ENCODE measurements at regions not wholly inside any gene's neighbourhood (a gene's known extent, or its start where the extent isn't known, plus 50 kb on each side); places are given as distances from the start of the nearest gene placed in this dataset.

GRCh38 chr9:30900706-30901105 is 1483.7 kb upstream of the ACO1 start:
- no peak overlapping the region for H3K27ac ChIP-seq (ENCODE audit: insufficient read depth, low read depth, low read length)
- DNase-seq (ENCODE audit: low read depth, low spot score) (no peak), FAIRE-seq (no peak)
- H3K27me3 ChIP-seq (ENCODE audit: control insufficient read depth in 2 of 2, insufficient read depth in 2 of 2, low read length in 2 of 2): no peaks in the 10 kb centered on the region
- H2AFZ ChIP-seq (ENCODE audit: low read depth, low read length): no peak overlapping the region
- no peak overlapping the region for H3K4me3 ChIP-seq (replicated peaks in 1 of 3; ENCODE audit: insufficient read depth in 1 of 3, low read depth in 1 of 3, low read length in 3 of 3)
- no TSS peak for BruUV-seq (replicated peaks)
- TF ChIP-seq CTCF (IDR thresholded peaks at IDR 0.05; ENCODE audit: extremely low read depth in 1 of 2, insufficient read depth in 1 of 2, low read depth in 1 of 2, low read length in 2 of 2): no peak
- TF ChIP-seq MAX (IDR thresholded peaks at IDR 0.05; ENCODE audit: insufficient read depth, insufficient read length): no peak
- TF ChIP-seq EZH2 (IDR thresholded peaks at IDR 0.05; ENCODE audit: borderline replicate concordance, low read depth, low read length, severe bottlenecking): no peak
- no peak for TF ChIP-seq POLR2A (IDR thresholded peaks at IDR 0.05; ENCODE audit: low read depth, low read length)
- TF ChIP-seq POLR2AphosphoS5 (IDR thresholded peaks at IDR 0.05; ENCODE audit: insufficient read depth, low read depth, low read length): no peak
- no peak for TF ChIP-seq GATA2 (IDR thresholded peaks at IDR 0.05; ENCODE audit: insufficient read depth, insufficient read length, low read depth, low read length)
- no peak for TF ChIP-seq FOS (IDR thresholded peaks at IDR 0.05; ENCODE audit: borderline replicate concordance, insufficient read depth, low read length)
- TF ChIP-seq MYC (IDR thresholded peaks at IDR 0.05; ENCODE audit: low read depth, low read length): no peak
- no peak for TF ChIP-seq JUN (IDR thresholded peaks at IDR 0.05; ENCODE audit: borderline replicate concordance, insufficient read depth, insufficient read length, low read depth)
- no peak overlapping the region for H3K4me2 ChIP-seq (ENCODE audit: insufficient read depth, low read length)
- intact Hi-C loops (cut with micrococcal nuclease) (no loop called here), dilution Hi-C loops (cut with MboI; ENCODE audit: extremely low pct_ligation_motif_present, low sequenced_read_pairs) (no loop called here)
- no peaks in the 10 kb centered on the region for H3K36me3 ChIP-seq (ENCODE audit: control insufficient read depth in 2 of 2, extremely low read depth in 1 of 2, insufficient read depth in 2 of 2, low read length in 2 of 2)
- CTCF ChIA-PET: no interaction called here
- peaks cover 4% of the 10 kb centered on the region for H3K9me3 ChIP-seq (replicated peaks; ENCODE audit: control insufficient read depth, insufficient read depth, low read length)
- no peaks in the 10 kb centered on the region for H3K79me2 ChIP-seq (ENCODE audit: control insufficient read depth, insufficient read depth, low read length)
- no peaks in the 10 kb centered on the region for H3K4me1 ChIP-seq (ENCODE audit: control insufficient read depth, extremely low read depth, insufficient read depth, low read length)
- POLR2A ChIA-PET: no interaction called here
- no peak overlapping the region for H3K9ac ChIP-seq (replicated peaks; ENCODE audit: extremely low read depth, insufficient read depth, low read length)
- no peaks in the 10 kb centered on the region for H3K9me1 ChIP-seq (replicated peaks; ENCODE audit: control insufficient read depth, extremely low read depth, insufficient read depth, low read length)
- H4K20me1 ChIP-seq (replicated peaks; ENCODE audit: control insufficient read depth, extremely low read depth, insufficient read depth, low read length): no peaks in the 10 kb centered on the region
